CMK (cell line): ENCODE measurements at regions not wholly inside any gene's neighbourhood (a gene's known extent, or its start where the extent isn't known, plus 50 kb on each side); places are given as distances from the start of the nearest gene placed in this dataset.

Experiments used
- DNase-seq: peaks from one replicate; pipeline ENCODE4 v3.0.0-alpha.2; 2010; ENCODE audit warnings: low read depth

DNA sequence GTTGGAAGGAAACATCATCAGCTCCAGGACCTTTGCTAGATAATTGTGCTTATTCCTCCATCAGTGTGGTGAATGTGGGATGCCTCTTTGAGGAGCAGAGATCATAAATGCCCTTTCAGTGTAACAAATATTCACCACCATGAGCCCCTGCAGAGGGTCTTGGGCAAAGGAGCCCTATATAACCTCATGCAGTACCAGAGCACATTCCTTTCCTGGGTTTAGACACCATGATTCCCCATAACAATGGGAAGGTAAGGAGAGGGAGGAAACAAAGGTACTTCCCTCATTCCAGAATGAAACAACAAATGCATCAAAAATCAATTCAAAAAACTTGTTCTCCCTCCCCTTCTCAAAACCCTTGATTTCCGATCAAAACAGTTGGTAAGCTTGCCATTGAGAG is 103.4 kb upstream of the PROX1 start:
- DNase-seq: no peak

DNA sequence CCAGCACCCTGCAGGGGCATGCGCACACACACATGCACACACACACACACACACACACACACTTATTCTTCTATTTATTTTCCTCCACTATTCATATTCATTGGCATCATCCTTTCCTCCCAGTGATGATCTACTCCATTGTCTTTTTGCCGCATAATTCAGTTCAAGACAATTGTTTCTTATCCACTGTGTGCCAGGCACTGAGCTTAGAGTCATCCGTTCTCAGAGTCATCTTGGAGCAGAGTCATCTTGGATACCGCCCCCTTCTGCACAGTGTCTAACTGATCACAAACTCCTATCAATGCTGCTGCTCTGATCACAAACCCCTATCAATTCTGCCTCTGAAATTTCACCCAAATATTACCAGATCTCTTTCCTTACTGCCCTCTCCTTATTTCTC is 102.8 kb upstream of the PROX1 start:
- no peak for DNase-seq

DNA sequence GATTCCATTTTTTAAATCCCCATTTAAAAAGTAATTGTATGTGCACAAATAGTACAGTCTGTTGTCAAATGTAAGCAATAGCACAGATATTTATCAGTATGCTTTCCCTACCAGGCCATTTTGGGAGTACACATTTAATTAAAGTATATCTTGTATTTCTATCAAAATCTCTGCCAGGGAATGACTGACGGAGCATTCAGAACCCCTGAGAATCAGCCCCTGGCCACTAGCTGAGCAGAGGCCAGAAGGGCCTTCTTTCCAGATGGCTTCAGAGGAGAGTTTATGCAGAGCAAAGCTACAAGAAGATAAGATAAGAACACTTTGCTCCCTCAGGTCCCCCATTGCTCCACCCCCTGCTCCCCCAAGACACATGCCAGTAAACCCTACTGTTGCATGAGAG is 99.9 kb upstream of the PROX1 start:
- DNase-seq: no peak

DNA sequence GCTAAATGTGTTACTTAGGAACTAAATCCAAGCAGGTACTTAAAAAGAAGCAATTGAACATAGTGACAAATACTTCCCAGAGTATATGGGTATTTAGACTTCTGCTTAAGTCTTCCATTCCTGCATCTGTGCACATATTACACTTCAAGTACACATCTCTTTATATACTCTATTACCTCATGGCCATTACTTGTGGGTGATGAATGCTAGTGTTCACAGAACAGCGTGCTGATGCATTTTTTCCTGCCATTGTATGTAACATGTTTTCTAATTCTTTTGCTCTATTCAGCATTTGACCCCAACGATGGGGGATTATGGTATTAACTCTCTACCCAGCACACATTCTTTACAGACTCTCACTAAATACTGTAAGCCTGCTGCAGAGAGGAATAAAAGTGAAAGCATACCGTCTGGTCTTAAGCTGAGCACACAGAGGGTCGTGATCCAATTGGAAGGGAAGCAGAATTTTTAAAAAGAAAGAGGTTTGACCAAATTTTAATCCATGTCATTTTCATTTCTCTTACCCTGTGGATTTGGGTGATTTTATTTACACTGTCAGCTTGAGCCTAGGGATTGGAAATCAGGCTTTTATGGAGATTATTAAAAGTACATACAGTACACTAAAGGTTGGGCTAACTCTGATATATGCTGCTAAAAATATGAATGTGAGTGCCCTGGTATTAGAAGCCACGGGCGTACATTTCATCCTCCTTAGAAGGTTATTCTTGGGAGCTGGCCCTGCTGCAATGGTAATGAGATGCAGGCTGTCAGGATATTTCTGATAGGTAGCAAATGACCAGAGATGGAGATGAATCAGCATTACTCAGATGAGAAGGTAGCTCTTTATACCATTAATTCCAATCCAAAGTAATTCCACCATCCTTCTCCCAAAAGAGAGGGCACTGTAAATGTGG is 95.5 kb upstream of the PROX1 start:
- no peak for DNase-seq

DNA sequence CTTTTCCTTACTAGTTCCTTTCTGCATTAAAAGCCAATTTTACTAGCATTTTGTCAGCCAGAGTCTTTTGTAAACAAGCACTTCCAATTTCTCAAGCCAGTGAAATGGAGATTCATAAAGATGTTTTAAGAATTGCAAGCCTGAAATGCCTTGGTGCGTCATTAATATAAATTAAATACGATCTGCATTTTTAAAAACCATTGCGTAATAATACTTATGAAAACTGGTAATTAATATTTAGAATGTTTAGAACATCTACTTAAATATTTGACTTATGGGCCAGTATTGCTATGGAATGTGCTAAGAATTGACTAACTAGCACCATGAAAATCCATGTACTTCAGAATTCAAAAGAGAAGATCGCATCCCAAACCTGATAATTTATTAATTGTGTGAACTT is 89.1 kb upstream of the PROX1 start:
- no peak for DNase-seq

DNA sequence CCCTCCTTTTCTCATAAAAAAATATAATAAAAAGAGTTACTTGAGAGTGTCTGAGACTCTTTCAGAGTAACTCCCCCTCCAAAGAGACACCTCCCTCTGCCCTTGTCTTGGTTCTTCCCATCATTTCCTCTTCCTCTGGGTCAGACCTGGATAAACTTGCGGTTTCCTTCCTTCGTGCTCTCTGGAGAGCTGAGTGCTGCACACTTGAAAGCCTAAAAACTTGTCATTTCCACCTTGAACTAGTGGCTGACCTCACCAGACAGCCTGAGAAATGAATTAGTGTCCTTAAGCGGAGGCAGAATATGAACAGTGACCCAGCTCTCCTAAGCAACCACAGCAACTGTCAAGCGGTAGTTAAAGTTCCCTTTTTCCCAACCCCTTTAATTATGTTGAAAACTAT is 88.4 kb upstream of the PROX1 start:
- DNase-seq: no peak

DNA sequence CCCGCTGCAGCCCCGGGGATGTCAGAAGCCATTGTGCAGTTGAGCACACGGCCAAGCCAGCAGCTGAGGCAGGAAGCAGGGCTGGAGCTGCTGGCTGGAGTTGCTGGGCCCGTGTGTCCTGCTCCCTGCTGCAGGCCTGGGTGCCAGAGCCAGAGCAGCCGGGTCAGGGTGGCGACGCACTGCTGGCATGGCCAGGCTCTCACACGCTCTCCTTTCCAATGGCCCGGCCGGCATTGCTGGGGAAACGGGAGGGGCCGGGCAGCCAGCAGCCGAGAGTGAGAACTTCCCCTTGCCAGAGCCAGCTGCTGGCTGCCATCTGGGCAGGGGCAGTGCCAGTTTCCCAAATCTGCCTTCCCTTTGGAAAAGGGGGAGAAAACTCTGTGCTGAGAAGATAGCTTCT is 82.4 kb upstream of the PROX1 start:
- no peak for DNase-seq

DNA sequence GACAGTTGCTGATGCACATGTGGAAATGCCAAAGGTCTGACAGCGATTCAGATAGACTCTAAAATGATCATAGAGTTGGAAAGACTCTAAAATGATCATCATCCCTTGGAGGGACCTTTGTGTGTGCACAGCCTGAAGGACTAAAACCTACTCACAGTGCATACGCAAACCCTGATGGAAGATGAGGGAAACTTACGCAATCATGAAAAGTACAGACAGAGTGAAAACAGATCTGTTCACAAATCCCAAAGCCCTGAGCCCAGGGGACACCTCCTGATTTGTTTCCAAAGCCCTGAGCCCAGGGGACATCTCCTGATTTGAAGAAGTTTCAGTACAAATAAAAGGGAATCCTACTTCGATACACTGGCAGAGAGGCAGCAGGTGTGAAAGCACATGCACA is 79.3 kb upstream of the PROX1 start:
- no peak for DNase-seq

DNA sequence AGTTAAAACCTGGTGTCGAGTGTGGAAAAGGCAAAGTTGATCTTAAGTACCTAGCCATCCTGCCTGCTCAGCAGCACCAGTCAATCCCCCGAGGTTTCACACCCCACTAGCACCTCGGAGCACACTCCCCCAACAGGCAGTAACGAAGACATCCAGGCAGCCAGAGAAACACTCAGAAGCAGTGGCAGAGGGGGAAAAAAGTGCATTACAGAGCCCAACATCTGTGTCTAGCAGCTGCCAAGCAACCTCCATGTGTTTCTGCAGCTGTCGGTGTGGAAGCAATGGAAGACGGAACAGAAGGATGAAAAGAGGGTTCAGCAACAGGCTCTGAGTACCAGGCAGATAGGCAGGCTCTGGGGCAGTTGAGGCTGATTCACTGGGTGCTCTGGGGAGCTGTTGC is 73.4 kb upstream of the PROX1 start:
- DNase-seq: no peak

DNA sequence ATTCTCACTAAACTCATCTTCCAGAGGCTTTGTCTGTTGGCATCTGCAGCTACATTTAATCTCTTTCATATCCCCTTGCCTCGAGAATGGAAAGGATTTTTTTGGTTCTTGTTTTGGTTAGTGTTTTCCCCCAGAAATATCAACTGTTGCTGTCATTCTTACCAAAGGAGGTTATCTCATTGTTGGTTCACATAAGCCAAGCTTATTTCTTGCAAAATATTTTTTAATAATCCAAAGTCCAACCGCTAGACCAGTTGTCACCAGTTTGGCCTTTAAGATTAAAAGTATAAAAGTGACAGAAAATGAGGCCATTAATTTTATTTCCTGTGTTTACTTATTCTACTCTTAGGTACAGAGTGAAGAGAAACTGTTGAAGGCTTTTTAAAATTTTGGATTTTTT is 66.5 kb upstream of the PROX1 start:
- no peak for DNase-seq

DNA sequence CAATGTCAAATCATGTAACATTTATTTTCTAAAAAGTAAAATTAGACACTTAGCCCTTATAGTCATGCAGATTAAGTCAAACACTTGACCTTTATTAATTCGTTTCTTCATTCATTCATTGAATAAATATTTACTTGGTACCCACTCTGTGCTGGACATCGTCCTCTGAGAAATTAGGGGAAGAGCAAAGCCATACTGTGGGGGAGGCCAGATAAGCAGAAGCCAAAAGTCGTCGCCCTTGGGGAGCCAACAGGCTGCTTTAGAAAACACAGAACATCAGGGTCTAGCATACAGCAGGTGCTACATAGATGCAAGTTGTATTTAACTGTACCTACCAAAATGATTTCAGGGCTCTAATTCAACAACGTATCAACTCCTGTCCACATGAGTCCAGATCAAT is 66.1 kb upstream of the PROX1 start:
- no peak for DNase-seq

DNA sequence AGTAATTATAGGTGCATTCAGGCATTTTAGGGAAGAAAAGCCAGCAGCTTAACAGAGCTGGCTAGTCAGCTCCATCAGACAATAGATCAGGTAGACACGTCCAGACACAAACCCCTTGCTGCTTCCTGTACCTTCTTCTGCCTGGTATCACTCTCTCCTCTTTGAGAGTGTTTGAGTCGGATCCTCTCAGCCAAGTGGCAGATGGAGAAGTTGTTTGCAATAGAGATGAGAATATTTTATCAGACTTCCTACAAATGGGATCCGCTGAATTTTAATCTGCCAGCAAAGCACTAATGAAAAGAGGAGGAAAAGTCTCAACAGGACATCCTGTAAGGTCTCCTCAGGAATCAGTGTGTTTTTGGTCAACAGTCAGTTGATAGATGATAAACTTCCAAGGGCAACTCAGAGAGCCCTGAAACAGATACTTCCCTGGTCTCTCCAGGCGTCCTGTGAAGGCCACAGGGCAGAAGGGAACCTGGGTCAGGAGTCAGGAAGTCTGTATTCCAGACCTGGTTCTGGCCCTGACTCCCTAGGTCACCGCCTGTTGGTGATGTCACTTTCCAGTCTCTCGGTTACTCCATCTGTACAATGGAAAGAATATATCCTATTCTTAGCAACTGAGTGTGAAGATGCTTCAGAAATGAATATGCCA is 62.1 kb upstream of the PROX1 start:
- no peak for DNase-seq

DNA sequence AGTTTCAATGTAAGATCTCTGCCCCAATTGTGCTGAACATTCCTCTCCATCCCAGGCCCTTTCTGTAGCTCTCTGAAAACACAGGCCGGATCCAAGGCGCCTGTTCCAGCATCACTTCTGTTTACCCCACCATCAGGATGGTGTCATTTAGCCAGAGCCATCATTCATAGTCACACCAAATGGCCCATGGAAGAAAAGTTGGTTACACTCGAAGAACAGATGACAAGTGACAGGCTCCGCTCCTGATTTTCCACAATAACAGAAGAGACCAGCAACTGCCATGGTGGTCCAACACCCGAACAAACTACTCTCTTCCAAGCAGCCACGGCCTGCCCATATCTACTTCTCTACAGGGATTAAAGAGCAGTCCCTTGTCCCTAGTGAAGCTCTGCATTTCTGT is 59.9 kb upstream of the PROX1 start:
- DNase-seq: no peak

DNA sequence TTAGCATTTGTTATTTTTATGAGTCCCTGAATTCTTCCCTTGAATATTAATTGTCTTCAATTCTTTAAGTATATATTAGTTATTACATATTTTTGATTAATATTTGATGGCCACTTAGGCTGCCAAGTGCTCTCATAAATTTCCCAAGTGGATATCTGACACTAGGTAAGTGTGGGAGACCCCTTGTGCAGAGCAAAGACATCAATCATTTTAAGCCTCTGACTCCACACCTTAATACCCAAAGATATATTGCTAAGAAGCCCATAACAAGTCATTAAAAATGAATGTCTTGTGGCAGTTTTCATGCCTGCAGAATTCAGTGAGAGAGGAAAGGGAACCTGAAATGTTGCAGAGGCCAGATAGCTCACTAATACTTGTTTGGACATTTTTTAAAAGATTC is 58.4 kb upstream of the PROX1 start:
- no peak for DNase-seq

DNA sequence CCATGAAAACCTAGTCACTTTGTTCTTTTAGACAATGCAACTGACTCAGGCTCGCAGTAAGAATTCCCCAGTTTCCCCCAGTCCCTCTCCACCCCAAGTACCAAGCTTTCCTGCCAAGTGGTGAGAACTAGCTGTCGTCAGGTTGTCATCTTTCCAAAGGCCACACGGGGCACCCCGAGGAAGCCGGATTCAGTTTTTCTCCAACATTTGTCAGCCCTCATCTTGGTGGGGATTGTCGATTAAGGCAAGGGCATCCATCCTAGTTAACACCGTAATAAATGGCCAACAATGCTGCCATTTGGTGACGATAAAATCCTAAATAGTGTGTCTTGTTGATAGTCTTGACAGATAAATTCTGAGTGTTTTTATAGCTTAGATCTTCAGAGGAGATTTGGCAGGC is 55.9 kb upstream of the PROX1 start:
- no peak for DNase-seq

DNA sequence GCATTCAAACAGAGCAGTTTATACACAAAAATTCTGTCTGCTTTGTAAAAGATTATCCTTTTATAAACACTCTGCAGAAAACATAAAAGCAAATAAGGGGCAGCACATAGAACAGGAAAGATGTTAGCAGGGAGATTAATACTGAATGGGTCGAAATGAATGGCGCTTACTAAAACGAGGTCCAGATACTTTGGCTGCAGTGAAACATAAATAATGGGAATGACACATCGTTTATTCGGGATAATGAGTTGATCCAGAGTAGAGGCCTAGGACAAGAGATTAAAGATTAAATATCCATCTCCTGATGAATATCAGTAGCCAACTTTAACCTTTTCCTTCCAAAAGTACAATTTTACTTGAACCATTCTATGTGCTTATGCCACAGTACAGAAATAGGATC is 54.4 kb upstream of the PROX1 start:
- DNase-seq: no peak

DNA sequence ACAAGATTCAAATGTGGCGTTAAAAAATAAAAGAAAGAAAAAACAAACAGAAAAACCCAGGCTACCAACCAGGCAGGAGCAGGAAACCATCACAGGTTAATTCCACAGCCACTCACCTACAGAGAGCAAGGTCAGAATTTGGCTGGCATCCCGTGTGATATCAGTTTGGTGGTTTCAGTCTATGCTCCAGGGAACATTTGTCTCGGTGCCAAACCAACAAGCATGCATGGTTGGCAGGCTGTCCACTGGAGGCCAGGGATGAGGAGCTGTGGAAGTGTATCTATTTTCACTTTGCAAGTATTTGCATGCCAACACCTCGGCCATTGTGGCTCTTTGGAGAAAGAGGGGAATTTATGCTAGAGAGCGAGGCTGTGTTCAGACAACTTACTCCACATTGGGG is 53.1 kb upstream of the PROX1 start:
- DNase-seq: no peak

DNA sequence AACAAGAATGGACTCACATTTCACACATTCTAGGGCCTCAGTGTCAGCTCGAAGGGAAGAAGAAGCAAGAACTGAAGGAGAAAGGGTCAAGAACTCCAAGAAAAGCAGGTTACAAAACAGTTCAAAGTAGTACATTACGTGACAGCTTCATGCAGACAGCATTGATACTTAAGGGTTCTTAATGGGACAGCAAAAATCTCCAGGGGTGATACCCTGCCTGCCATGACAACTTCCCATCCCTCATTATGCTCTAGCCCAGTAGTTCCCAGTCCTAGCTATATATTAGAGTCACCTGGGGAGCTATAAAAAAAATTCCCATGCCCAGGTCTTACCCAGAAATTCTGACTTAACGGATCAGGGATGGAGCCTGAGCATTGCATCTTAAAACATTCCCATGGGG is 51.2 kb upstream of the PROX1 start:
- no peak for DNase-seq
